GM12878 (cell line): ENCODE measurements at regions not wholly inside any gene's neighbourhood (a gene's known extent, or its start where the extent isn't known, plus 50 kb on each side); places are given as distances from the start of the nearest gene placed in this dataset.
"Not testable (repeated sequence)": the region's sequence is repeated elsewhere in the genome, so short reads cannot be mapped to it uniquely, and the experiment has no call there.

Source experiments
- ATAC-seq: fragments of 200-7000 bp; cut with Tn5 transposase; 3 replicates; pipeline ENCODE4 v1.9.1; 2020; ENCODE audit warnings: mild to moderate bottlenecking, moderate library complexity
- BruUV-seq: library from RNA; stranded (reverse); fragments of 400-500 nt; replicated peaks from 2 replicates; lab custom pipeline; 2021; lab: Mats Ljungman, UMichigan
- CTCF ChIA-PET: fragments of 300-600 bp; sonication (Branson Sonifier 250); formaldehyde crosslinking; extraction: SDS; loops from one replicate; lab custom pipeline; 2021; ENCODE audit warnings: inconsistent platforms; lab: Yijun Ruan, JAX
- POLR2A ChIA-PET: fragments of 350-600 bp; formaldehyde crosslinking; extraction: SDS; loops from one replicate; lab custom pipeline; 2021; ENCODE audit warnings: inconsistent platforms; lab: Charles Lee
- RAD21 ChIA-PET: fragments of 300-600 bp; sonication (Branson Sonifier 250); formaldehyde crosslinking; loops from one replicate; lab custom pipeline; 2023; ENCODE audit warnings: antibody characterized with exemption; ENCODE audit not compliant: unreplicated experiment; lab: Charles Lee
- SMC1A ChIA-PET: fragments of 300-600 bp; sonication (Branson Sonifier 250); formaldehyde crosslinking; loops from one replicate; lab custom pipeline; 2023; ENCODE audit not compliant: unreplicated experiment, uncharacterized antibody; lab: Charles Lee
- DNase-seq: peaks from one replicate; pipeline ENCODE4 v3.0.0-alpha.2; 2011; ENCODE audit warnings: low read depth, low spot score
- FAIRE-seq: peaks from 3 replicates; lab custom pipeline; 2011; peaks lifted over from hg19 to GRCh38; lab: Jason Lieb, UNC
- H2AFZ ChIP-seq: 2 replicates; pipeline ENCODE4 v1.6.0; 2011; ENCODE audit warnings: low read depth, low read length, control low read depth; ENCODE audit not compliant: control insufficient read depth
- H3K27ac ChIP-seq: 2 replicates; pipeline ENCODE4 v1.5.1; 2011; ENCODE audit warnings: control low read depth; ENCODE audit not compliant: control insufficient read depth, insufficient read depth
- H3K27me3 ChIP-seq, 2 experiments: replicated peaks in 1 of 2; 2 replicates each; pipeline versions ENCODE4 v1.6.0 to v1.6.1; 2011; ENCODE audit warnings: low read length in 1 of 2; ENCODE audit not compliant: control insufficient read depth in 2 of 2, insufficient read depth in 2 of 2
- H3K36me3 ChIP-seq, 2 experiments: 2 replicates each; pipeline ENCODE4 v1.5.1; 2011; ENCODE audit warnings: low read length in 1 of 2; ENCODE audit not compliant: control insufficient read depth in 2 of 2, insufficient read depth in 2 of 2
- H3K4me1 ChIP-seq: 2 replicates; pipeline ENCODE4 v1.6.1; 2011; ENCODE audit warnings: mild to moderate bottlenecking, low read length, moderate library complexity, mixed read lengths; ENCODE audit not compliant: control insufficient read depth, insufficient read depth
- H3K4me2 ChIP-seq: 2 replicates; pipeline ENCODE4 v1.6.0; 2011; ENCODE audit warnings: control low read depth; ENCODE audit not compliant: control insufficient read depth, insufficient read depth
- H3K4me3 ChIP-seq: fragments of 200-600 bp; sonication (generic); 2 replicates; pipeline ENCODE4 v1.5.1; 2016
- H3K79me2 ChIP-seq: 2 replicates; pipeline ENCODE4 v1.6.0; 2011; ENCODE audit warnings: low read length; ENCODE audit not compliant: control insufficient read depth, insufficient read depth
- H3K9ac ChIP-seq: 2 replicates; pipeline ENCODE4 v1.8.0; 2011; ENCODE audit warnings: low read length, control low read depth, mixed read lengths; ENCODE audit not compliant: control insufficient read depth, insufficient read depth
- H3K9me3 ChIP-seq: replicated peaks from 3 replicates; pipeline ENCODE4 v1.5.1; 2011; ENCODE audit warnings: mild to moderate bottlenecking, low read length; ENCODE audit not compliant: control insufficient read depth, insufficient read depth
- H4K20me1 ChIP-seq: 2 replicates; pipeline ENCODE4 v1.6.0; 2011; ENCODE audit not compliant: control insufficient read depth, insufficient read depth
- WGBS: methylation state at CpG from one replicate; pipeline ENCODE4 v1.1.6; 2016; ENCODE audit warnings: low lambda C conversion rate; ENCODE audit not compliant: insufficient replicate concordance, insufficient coverage; ENCODE audit errors: missing lambda C conversion rate; 5-methylcytosine and 5-hydroxymethylcytosine counted together
- in situ Hi-C: fragments of 300-500 bp; cut with MboI; formaldehyde crosslinking; loops from 9 replicates; pipeline ENCODE4 v1.14.3; 2018; ENCODE audit warnings: mixed read lengths
- intact Hi-C: fragments of 100-400 bp; cut with micrococcal nuclease; formaldehyde crosslinking; loops from one replicate; pipeline ENCODE4 v1.14.2; 2022; ENCODE audit not compliant: unreplicated experiment

DNA sequence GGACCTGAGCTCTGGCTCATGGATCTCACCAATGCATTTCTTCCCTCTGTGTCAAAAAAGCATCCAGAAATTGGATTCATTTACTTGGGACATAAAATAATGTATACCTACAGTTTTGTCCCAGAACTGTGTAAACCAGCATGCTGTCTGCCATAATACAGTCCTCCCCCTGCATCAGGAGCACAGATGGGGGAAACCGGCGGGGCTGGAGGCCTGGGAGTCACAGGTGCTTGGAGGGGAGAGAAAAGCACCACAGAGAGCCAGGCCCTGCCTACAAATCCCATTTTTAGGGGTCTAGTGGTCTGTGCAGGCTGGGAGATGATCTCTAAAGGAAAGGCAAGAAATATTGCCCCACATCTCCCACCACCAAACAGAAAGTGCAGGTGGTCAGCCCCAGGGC is 91.8 kb downstream of the POTEM start:
- FAIRE-seq, H3K27me3 ChIP-seq, POLR2A ChIA-PET, H4K20me1 ChIP-seq, BruUV-seq, H3K4me2 ChIP-seq, H2AFZ ChIP-seq, H3K4me1 ChIP-seq, ATAC-seq, H3K4me3 ChIP-seq, in situ Hi-C loops, H3K9ac ChIP-seq, RAD21 ChIA-PET, CTCF ChIA-PET, intact Hi-C loops, SMC1A ChIA-PET, H3K36me3 ChIP-seq, H3K27ac ChIP-seq, H3K9me3 ChIP-seq, DNase-seq, H3K79me2 ChIP-seq: not testable (repeated sequence)
- WGBS: 18% methylated on average over 2 of the region's 2 CpGs

GRCh38 chr14:19061689-19062450 is 94.6 kb downstream of the POTEM start:
- not testable (repeated sequence) for BruUV-seq

DNA sequence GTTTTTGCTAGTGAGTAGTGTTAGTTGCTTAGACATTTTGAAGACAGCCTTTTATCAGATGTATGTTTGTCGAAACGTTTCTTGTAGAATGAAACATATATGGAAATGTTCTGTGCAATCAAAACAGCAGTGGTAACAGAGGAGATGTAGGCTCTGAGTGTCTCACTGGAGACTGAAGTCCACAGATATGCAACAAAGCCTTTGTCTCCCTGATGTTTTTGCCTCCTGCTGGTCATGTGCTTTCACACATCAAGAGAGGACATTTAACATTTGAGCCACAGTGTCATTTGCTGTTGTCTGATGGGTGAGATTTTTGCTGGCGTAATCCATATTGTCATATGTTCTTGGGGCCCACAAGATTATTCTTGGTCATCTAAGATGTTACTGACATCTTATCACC is 101.7 kb downstream of the POTEM start:
- H3K9ac ChIP-seq, SMC1A ChIA-PET, DNase-seq, FAIRE-seq, POLR2A ChIA-PET, intact Hi-C loops, CTCF ChIA-PET, ATAC-seq, H4K20me1 ChIP-seq, in situ Hi-C loops, H2AFZ ChIP-seq, H3K27ac ChIP-seq, H3K79me2 ChIP-seq, H3K27me3 ChIP-seq, H3K36me3 ChIP-seq, H3K4me3 ChIP-seq, BruUV-seq, H3K4me2 ChIP-seq, H3K4me1 ChIP-seq, RAD21 ChIA-PET, H3K9me3 ChIP-seq: not testable (repeated sequence)
- WGBS: no CpG with 5 or more reads among the region's 3 CpGs

More at GRCh38 chr14:19061689-19062450, 94.6 kb downstream of the POTEM start:
- H3K9ac ChIP-seq, H3K79me2 ChIP-seq, POLR2A ChIA-PET, FAIRE-seq, H3K27ac ChIP-seq, H4K20me1 ChIP-seq, H3K4me2 ChIP-seq, H3K4me1 ChIP-seq, intact Hi-C loops, DNase-seq, H3K36me3 ChIP-seq, in situ Hi-C loops, H3K4me3 ChIP-seq, H2AFZ ChIP-seq, CTCF ChIA-PET, H3K27me3 ChIP-seq, ATAC-seq, H3K9me3 ChIP-seq, SMC1A ChIA-PET, RAD21 ChIA-PET: not testable (repeated sequence)
- WGBS: no CpG with 5 or more reads among the region's 34 CpGs

- H3K4me2 ChIP-seq, BruUV-seq, H3K9ac ChIP-seq, H3K9me3 ChIP-seq, FAIRE-seq, CTCF ChIA-PET, H3K4me1 ChIP-seq, H4K20me1 ChIP-seq, H3K79me2 ChIP-seq, H3K27ac ChIP-seq, H3K27me3 ChIP-seq, RAD21 ChIA-PET, SMC1A ChIA-PET, H3K36me3 ChIP-seq, DNase-seq, POLR2A ChIA-PET, intact Hi-C loops, ATAC-seq, H3K4me3 ChIP-seq, H2AFZ ChIP-seq, in situ Hi-C loops: not testable (repeated sequence)
- WGBS: no CpG with 5 or more reads among the region's 2 CpGs
Observed at GRCh38 chr14:19072518-19072917, 105.3 kb downstream of the POTEM start.
